Gastrocnemius medialis (tissue), 4 donors: ENCODE measurements at regions not wholly inside any gene's neighbourhood (a gene's known extent, or its start where the extent isn't known, plus 50 kb on each side); places are given as distances from the start of the nearest gene placed in this dataset.

Experiments
- CTCF ChIP-seq, 5 experiments: fragments of 450-650 bp in 3 of 5; fragments of 200-600 bp in 2 of 5; sonication (generic) in 2 of 5; IDR thresholded peaks in 4 of 5; conservative IDR thresholded peaks in 1 of 5; 1 replicate in 4 of 5; 2 replicates in 1 of 5; pipeline ENCODE4 v1.5.1; 2016 to 2019; ENCODE audit warnings: antibody characterized with exemption in 5 of 5, mild to moderate bottlenecking in 3 of 5, moderate library complexity in 3 of 5
- POLR2A ChIP-seq, 2 donors: fragments of 450-650 bp; IDR thresholded peaks; one replicate each; pipeline ENCODE4 v1.6.1; 2017; ENCODE audit warnings: antibody characterized with exemption in 2 of 2, mild to moderate bottlenecking in 2 of 2, moderate library complexity in 2 of 2

GRCh38 chr11:70894566-70895365 lies 357.6 kb downstream of the SHANK2 start:
- TF ChIP-seq POLR2A (IDR thresholded peaks at IDR 0.05) (no peak), CTCF (IDR thresholded peaks at IDR 0.05 in 4 of 5, conservative IDR thresholded peaks at IDR 0.05 in 1 of 5) (no peak)
